HFFc6 (cell line): ENCODE measurements at regions not wholly inside any gene's neighbourhood (a gene's known extent, or its start where the extent isn't known, plus 50 kb on each side); places are given as distances from the start of the nearest gene placed in this dataset.
A peak's percentile ranks its signal among the peaks of the same experiment; 100 is the strongest.

ENCODE experiments used
- DNase-seq: peaks from one replicate; pipeline ENCODE4 v3.0.0-alpha.2; 2018
- H3K27ac Mint-ChIP-seq: 2 replicates; pipeline ENCODE4 v1.8.0; 2020; ENCODE audit warnings: mild to moderate bottlenecking, mixed read lengths
- H3K27me3 Mint-ChIP-seq: 2 replicates; pipeline ENCODE4 v1.8.0; 2021; ENCODE audit warnings: mild to moderate bottlenecking, moderate library complexity, mixed read lengths; ENCODE audit not compliant: insufficient read depth
- H3K36me3 Mint-ChIP-seq: 2 replicates; pipeline ENCODE4 v1.8.0; 2021; ENCODE audit warnings: low read depth, mixed read lengths
- H3K4me1 Mint-ChIP-seq: 2 replicates; pipeline ENCODE4 v1.8.0; 2020; ENCODE audit warnings: low read depth, mixed read lengths
- H3K4me3 Mint-ChIP-seq: 2 replicates; pipeline ENCODE4 v1.8.0; 2020; ENCODE audit warnings: mild to moderate bottlenecking, moderate library complexity, mixed read lengths
- H3K9me3 Mint-ChIP-seq: 2 replicates; pipeline ENCODE4 v1.8.0; 2020; ENCODE audit warnings: mild to moderate bottlenecking, mixed read lengths
- TF ChIP-seq, protein P1 (sequence below): fragments of 200-600 bp; sonication (generic); IDR thresholded peaks from 2 replicates; pipeline ENCODE4 v1.5.0; 2021; ENCODE audit warnings: antibody characterized with exemption, mild to moderate bottlenecking

DNA sequence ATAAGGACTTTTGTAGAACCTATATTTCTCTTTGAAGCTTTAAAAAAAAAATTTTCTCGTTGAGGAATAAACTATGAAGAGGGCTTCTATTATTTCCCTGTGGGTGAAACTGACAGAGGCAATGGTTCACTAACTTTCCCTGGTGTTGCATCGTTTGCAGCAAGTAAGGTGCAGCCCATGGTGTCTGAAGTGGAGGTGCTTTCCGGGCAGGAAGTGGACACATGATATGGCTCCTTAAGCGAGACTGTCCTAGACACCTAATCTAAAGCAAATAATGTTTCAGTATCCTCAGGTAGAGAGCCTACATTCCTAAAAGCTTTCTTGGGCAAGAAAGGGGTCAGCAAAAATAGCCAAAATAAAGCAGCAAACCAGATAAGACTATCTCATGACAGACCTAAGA lies 437.6 kb upstream of the ARGLU1 start:
- peaks cover 8% of the 10 kb centered on the region; the same call in 1 of the 2 replicates for H3K4me1 Mint-ChIP-seq
- H3K36me3 Mint-ChIP-seq: no peaks in the 10 kb centered on the region
- no peak overlapping the region for H3K4me3 Mint-ChIP-seq
- no peak for DNase-seq
- H3K27me3 Mint-ChIP-seq: no peaks in the 10 kb centered on the region
- TF ChIP-seq, protein P1, sequence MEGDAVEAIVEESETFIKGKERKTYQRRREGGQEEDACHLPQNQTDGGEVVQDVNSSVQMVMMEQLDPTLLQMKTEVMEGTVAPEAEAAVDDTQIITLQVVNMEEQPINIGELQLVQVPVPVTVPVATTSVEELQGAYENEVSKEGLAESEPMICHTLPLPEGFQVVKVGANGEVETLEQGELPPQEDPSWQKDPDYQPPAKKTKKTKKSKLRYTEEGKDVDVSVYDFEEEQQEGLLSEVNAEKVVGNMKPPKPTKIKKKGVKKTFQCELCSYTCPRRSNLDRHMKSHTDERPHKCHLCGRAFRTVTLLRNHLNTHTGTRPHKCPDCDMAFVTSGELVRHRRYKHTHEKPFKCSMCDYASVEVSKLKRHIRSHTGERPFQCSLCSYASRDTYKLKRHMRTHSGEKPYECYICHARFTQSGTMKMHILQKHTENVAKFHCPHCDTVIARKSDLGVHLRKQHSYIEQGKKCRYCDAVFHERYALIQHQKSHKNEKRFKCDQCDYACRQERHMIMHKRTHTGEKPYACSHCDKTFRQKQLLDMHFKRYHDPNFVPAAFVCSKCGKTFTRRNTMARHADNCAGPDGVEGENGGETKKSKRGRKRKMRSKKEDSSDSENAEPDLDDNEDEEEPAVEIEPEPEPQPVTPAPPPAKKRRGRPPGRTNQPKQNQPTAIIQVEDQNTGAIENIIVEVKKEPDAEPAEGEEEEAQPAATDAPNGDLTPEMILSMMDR: no peak
- peaks cover 13% of the 10 kb centered on the region; the same call in 1 of the 2 replicates for H3K9me3 Mint-ChIP-seq
- H3K27ac Mint-ChIP-seq: no peak overlapping the region

DNA sequence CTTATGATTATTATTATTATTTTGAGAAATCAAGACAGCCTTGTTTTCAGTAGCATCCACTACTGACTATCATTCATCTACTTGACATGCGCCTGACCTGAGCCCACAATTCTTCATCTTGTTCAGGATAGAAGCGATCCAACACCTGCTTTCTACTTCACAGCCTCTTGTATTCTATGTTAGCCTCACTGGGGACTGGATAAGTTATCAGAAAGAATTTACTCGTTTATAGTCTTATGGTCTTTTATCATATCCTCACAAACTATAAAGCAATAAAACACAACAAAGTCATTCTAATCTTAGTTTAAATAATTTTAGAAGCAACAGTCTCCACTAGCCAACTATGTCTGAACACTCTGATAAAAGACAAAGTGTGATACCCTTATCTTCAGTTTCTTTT lies 436.0 kb upstream of the ARGLU1 start:
- TF ChIP-seq, protein P1: no peak
- no peak for DNase-seq
- H3K4me3 Mint-ChIP-seq: no peak overlapping the region
- peaks cover 20% of the 10 kb centered on the region; the same call in 1 of the 2 replicates for H3K9me3 Mint-ChIP-seq
- peaks cover 7% of the 10 kb centered on the region for H3K36me3 Mint-ChIP-seq
- H3K4me1 Mint-ChIP-seq: peaks cover 8% of the 10 kb centered on the region; the same call in 1 of the 2 replicates
- no peaks in the 10 kb centered on the region for H3K27me3 Mint-ChIP-seq
- H3K27ac Mint-ChIP-seq: no peak overlapping the region

DNA sequence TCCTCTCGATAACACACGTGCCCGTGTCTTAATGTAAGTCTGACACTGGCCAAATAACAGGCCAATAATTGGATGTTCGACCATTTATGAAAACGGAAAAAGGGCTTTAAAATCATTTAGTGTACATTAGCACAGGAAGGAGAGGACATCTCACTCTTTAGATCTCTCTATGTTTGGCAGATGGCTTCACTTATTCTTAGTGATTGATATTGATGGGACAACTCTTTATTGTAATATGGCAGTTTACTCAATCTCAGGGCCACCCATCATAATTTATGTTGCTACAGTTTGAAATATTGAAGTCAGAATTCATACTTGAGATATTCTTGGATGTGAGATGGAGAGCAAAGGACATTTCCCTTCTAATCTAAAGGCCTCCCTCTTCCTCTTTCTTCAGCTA lies 430.7 kb upstream of the ARGLU1 start:
- peaks cover 12% of the 10 kb centered on the region; the same call in 1 of the 2 replicates for H3K9me3 Mint-ChIP-seq

DNA sequence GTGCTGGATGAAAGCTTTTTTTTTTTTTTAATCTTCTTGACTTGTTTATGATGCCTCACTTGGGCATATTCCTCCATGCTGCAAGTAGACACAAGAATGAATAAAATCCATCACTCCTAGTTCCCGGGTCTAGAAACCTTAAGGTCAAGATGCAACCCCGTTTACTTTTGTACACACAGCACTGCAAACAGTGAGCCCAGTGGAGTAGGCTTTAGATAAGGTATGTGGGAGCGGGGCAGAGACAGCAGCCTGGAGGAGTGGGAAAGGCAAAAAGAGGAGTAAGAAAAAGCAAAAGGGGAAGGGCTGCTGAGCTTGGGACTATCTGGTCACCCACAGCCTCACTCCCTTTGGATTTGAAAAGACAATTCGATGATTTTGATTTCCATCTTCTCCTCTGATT lies 429.8 kb upstream of the ARGLU1 start:
- H3K9me3 Mint-ChIP-seq: peaks cover 12% of the 10 kb centered on the region; the same call in 1 of the 2 replicates
- H3K4me3 Mint-ChIP-seq: no peak overlapping the region
- H3K27ac Mint-ChIP-seq: no peak overlapping the region
- H3K4me1 Mint-ChIP-seq: peaks cover 27% of the 10 kb centered on the region; the same call in 1 of the 2 replicates
- peaks cover 7% of the 10 kb centered on the region for H3K36me3 Mint-ChIP-seq
- DNase-seq: no peak
- TF ChIP-seq, protein P1: no peak
- H3K27me3 Mint-ChIP-seq: no peaks in the 10 kb centered on the region

More for the DNA sequence above, 430.7 kb upstream of the ARGLU1 start:
- Mint-ChIP-seq H3K4me1 (peaks cover 27% of the 10 kb centered on the region; the same call in 1 of the 2 replicates), H3K36me3 (peaks cover 7% of the 10 kb centered on the region), H3K27ac (no peak overlapping the region), H3K27me3 (no peaks in the 10 kb centered on the region), H3K4me3 (no peak overlapping the region)
- DNase-seq: no peak
- TF ChIP-seq, protein P1: no peak

DNA sequence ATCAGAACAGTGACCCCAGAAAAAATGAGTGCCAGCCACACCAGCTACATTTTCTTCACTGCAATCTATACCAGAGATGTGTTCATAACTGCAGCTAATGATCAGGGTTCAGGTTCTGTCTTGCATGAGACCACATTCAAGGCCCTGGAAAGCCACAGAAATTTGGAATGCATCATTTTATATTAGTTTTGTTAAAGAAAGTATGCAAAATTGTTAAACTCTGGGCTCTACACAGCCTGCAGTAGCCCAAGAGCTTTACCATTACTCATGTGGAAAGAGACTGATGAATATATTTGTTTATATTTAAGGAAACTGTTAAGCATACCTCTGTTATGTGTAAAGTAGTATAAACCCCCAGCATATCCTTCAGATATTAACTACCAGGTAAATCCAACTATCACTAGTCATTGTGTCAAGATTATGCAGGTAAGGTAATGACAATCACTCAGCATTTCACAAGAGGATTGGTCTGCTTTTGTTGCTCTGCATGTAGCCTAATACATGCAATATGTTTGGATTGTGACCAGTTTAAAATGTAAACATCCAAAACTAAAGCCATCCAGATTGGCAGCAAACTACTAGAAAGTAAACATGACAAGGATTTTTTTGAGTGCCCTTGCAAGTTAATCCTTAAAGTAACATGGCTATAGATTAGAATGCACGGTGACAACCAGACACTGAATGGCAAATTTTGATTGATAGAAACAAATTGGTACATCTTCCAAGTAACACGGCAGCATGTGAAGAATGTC lies 429.1 kb upstream of the ARGLU1 start:
- no peak for DNase-seq
- TF ChIP-seq, protein P1: no peak
- Mint-ChIP-seq H3K36me3 (peaks cover 7% of the 10 kb centered on the region), H3K4me1 (peaks cover 27% of the 10 kb centered on the region; the same call in 1 of the 2 replicates), H3K4me3 (peak overlapping the region; percentile 70; the same call in 1 of the 2 replicates), H3K9me3 (peaks cover 12% of the 10 kb centered on the region; the same call in 1 of the 2 replicates), H3K27me3 (no peaks in the 10 kb centered on the region), H3K27ac (peak overlapping the region; percentile 43; the same call in 1 of the 2 replicates)
